HG02938 (cell line): ENCODE measurements at regions not wholly inside any gene's neighbourhood (a gene's known extent, or its start where the extent isn't known, plus 50 kb on each side); places are given as distances from the start of the nearest gene placed in this dataset.
A peak's percentile ranks its signal among the peaks of the same experiment; 100 is the strongest.

Experiments
- ATAC-seq: cut with Tn5 transposase; IDR thresholded peaks from one replicate; pipeline ENCODE4 v1.9.1; 2021; ENCODE audit warnings: mild to moderate bottlenecking, moderate library complexity; ENCODE audit not compliant: unreplicated experiment

GRCh38 chr2:230640540-230641011 lies 72.1 kb upstream of the CAB39 start:
- ATAC-seq, result no peak

GRCh38 chr2:230642966-230643365 lies 69.7 kb upstream of the CAB39 start:
- no peak for ATAC-seq

GRCh38 chr2:230643576-230644291 lies 68.9 kb upstream of the CAB39 start:
- ATAC-seq, result peak; percentile 88

GRCh38 chr2:230644356-230644935 lies 68.2 kb upstream of the CAB39 start:
- ATAC-seq, result no peak

- no peak for ATAC-seq
Observed at GRCh38 chr2:230648356-230648755, 64.3 kb upstream of the CAB39 start.

- peak; percentile 60 for ATAC-seq
Observed at GRCh38 chr2:230650585-230651137, 62.0 kb upstream of the CAB39 start.

- no peak for ATAC-seq
Observed at GRCh38 chr2:230654057-230654456, 58.6 kb upstream of the CAB39 start.

GRCh38 chr2:230657462-230657861 lies 55.2 kb upstream of the CAB39 start:
- ATAC-seq, result no peak

GRCh38 chr2:230657906-230658305 lies 54.7 kb upstream of the CAB39 start:
- no peak for ATAC-seq

GRCh38 chr2:230658577-230658876 lies 54.1 kb upstream of the CAB39 start:
- ATAC-seq, result no peak

GRCh38 chr2:230658877-230659652 lies 53.6 kb upstream of the CAB39 start:
- ATAC-seq, result peak; percentile 53

- no peak for ATAC-seq
Observed at GRCh38 chr2:230660294-230661060, 52.2 kb upstream of the CAB39 start.

GRCh38 chr2:230661072-230661957 lies 51.3 kb upstream of the CAB39 start:
- peak; percentile 40 for ATAC-seq
